PFSK-1 (cell line): ENCODE measurements at regions not wholly inside any gene's neighbourhood (a gene's known extent, or its start where the extent isn't known, plus 50 kb on each side); places are given as distances from the start of the nearest gene placed in this dataset.

ENCODE experiments used
- POLR2AphosphoS5 ChIP-seq: IDR thresholded peaks from 2 replicates; pipeline ENCODE4 v1.6.1; 2012; ENCODE audit warnings: low read depth, mild to moderate bottlenecking, control low read depth, low read length, moderate library complexity
- TAF1 ChIP-seq: IDR thresholded peaks from 2 replicates; pipeline ENCODE4 v1.6.1; 2012; ENCODE audit warnings: low read length, control low read depth, borderline replicate concordance; ENCODE audit not compliant: insufficient read depth

DNA sequence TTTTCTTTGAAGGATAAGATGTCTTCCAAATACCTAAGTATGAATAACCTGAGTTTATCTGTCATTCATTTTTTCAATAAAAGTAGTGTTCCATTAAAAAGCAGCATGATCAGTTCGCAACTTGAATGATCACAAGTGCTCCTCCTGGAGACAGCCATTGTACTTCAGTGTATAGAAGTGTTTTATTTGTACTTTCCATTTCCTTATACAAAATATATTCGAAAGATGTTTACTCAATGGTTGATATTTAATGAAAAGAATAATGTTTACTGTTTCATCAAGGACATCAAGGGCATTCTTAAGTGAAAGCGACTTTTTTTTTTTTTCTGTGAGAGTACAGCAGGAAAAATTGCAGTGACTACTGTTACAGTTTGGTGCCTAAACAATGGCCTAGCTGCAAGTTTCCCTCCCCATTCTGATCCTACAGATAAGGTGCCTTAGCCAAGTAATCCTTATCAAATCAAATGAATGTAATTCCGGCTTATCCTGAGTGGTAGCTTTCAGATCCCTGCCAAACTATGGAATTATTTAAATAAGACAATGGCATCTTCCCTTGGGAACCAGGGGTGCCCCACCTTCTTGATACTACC is 69.0 kb upstream of the IL15 start:
- TF ChIP-seq POLR2AphosphoS5 (no peak), TAF1 (no peak)
